IMR-90 (cell line): ENCODE measurements at regions not wholly inside any gene's neighbourhood (a gene's known extent, or its start where the extent isn't known, plus 50 kb on each side); places are given as distances from the start of the nearest gene placed in this dataset.

ENCODE experiments used
- ATAC-seq: fragments of 200-7000 bp; cut with Tn5 transposase; 2 replicates; pipeline ENCODE4 v1.9.1; 2020; ENCODE audit warnings: low read depth, mild to moderate bottlenecking, moderate library complexity
- BruUV-seq: library from RNA; stranded (reverse); fragments of 400-500 nt; replicated peaks from 2 replicates; lab custom pipeline; 2021; lab: Mats Ljungman, UMichigan
- CTCF ChIA-PET: fragments of 300-600 bp; formaldehyde crosslinking; extraction: SDS; loops from one replicate; lab custom pipeline; 2021; ENCODE audit warnings: antibody characterized with exemption; lab: Yijun Ruan, JAX
- POLR2A ChIA-PET: fragments of 300-600 bp; sonication (Branson Sonifier 250); formaldehyde crosslinking; loops from one replicate; lab custom pipeline; 2022; ENCODE audit warnings: antibody characterized with exemption; ENCODE audit not compliant: unreplicated experiment; lab: Charles Lee
- DNase-seq: peaks from one replicate; pipeline ENCODE4 v3.0.0; 2013
- H2AFZ ChIP-seq: replicated peaks from 2 replicates; pipeline ENCODE3; 2013; ENCODE audit warnings: low read length, mild to moderate bottlenecking; ENCODE audit not compliant: poor library complexity
- H2AK5ac ChIP-seq: 2 replicates; pipeline ENCODE4 v1.6.1; 2013; ENCODE audit warnings: low read depth, low read length, inconsistent platforms
- H2AK9ac ChIP-seq: replicated peaks from 2 replicates; pipeline ENCODE3; 2013; ENCODE audit warnings: mild to moderate bottlenecking, low read depth, low read length, moderate library complexity; ENCODE audit not compliant: poor library complexity
- H2BK120ac ChIP-seq: 2 replicates; pipeline ENCODE4 v1.6.1; 2013; ENCODE audit warnings: low read depth, low read length, inconsistent platforms
- H2BK15ac ChIP-seq: 3 replicates; pipeline ENCODE4 v1.6.1; 2013; ENCODE audit warnings: low read depth, low read length, inconsistent platforms
- H2BK20ac ChIP-seq: 2 replicates; pipeline ENCODE4 v1.6.1; 2013; ENCODE audit warnings: low read depth, mild to moderate bottlenecking, inconsistent platforms, low read length, moderate library complexity
- H2BK5ac ChIP-seq: 2 replicates; pipeline ENCODE4 v1.6.1; 2013; ENCODE audit warnings: mild to moderate bottlenecking, low read depth, low read length, inconsistent platforms; ENCODE audit not compliant: poor library complexity, severe bottlenecking
- H3K14ac ChIP-seq: replicated peaks from 2 replicates; pipeline ENCODE4 v1.6.1; 2013; ENCODE audit warnings: low read depth, low read length, inconsistent platforms
- H3K18ac ChIP-seq: 2 replicates; pipeline ENCODE4 v1.6.1; 2013; ENCODE audit warnings: low read depth, low read length, control low read depth
- H3K23ac ChIP-seq: 2 replicates; pipeline ENCODE4 v1.6.1; 2013; ENCODE audit warnings: low read depth, low read length, inconsistent platforms
- H3K27ac ChIP-seq: 2 replicates; pipeline ENCODE4 v1.5.1; 2013; ENCODE audit warnings: mild to moderate bottlenecking, control low read depth, low read length; ENCODE audit not compliant: insufficient read depth
- H3K27me3 ChIP-seq: 2 replicates; pipeline ENCODE4 v1.6.1; 2013; ENCODE audit warnings: low read length; ENCODE audit not compliant: control insufficient read depth, insufficient read depth
- H3K36me3 ChIP-seq: 2 replicates; pipeline ENCODE4 v1.6.1; 2013; ENCODE audit warnings: low read length, mixed read lengths; ENCODE audit not compliant: control insufficient read depth, insufficient read depth
- H3K4ac ChIP-seq: 2 replicates; pipeline ENCODE4 v1.6.1; 2013; ENCODE audit warnings: low read depth, low read length, inconsistent platforms
- H3K4me1 ChIP-seq: 2 replicates; pipeline ENCODE4 v1.6.1; 2013; ENCODE audit warnings: low read length, mixed read lengths; ENCODE audit not compliant: control insufficient read depth, insufficient read depth
- H3K4me2 ChIP-seq: 2 replicates; pipeline ENCODE4 v1.6.1; 2013; ENCODE audit warnings: low read depth, mild to moderate bottlenecking, control low read depth, low read length, moderate library complexity
- H3K4me3 ChIP-seq: 2 replicates; pipeline ENCODE4 v1.5.1; 2013; ENCODE audit warnings: low read depth, mild to moderate bottlenecking, control low read depth, low read length, moderate library complexity; ENCODE audit not compliant: insufficient read depth
- H3K56ac ChIP-seq: 2 replicates; pipeline ENCODE4 v1.6.1; 2013; ENCODE audit warnings: low read length, inconsistent platforms; ENCODE audit not compliant: insufficient read depth; ENCODE audit errors: extremely low read depth
- H3K79me1 ChIP-seq, 2 experiments: 2 replicates each; pipeline ENCODE4 v1.6.1; 2013; ENCODE audit warnings: low read length in 2 of 2, inconsistent platforms in 1 of 2, low read depth in 1 of 2
- H3K9ac ChIP-seq: 2 replicates; pipeline ENCODE4 v1.6.1; 2013; ENCODE audit warnings: low read depth, low read length, control low read depth
- H3K9me1 ChIP-seq: 2 replicates; pipeline ENCODE4 v1.6.1; 2013; ENCODE audit warnings: low read length, inconsistent platforms; ENCODE audit not compliant: insufficient read depth
- H3K9me3 ChIP-seq: 2 replicates; pipeline ENCODE4 v1.6.1; 2013; ENCODE audit warnings: low read length; ENCODE audit not compliant: control insufficient read depth, insufficient read depth
- H4K20me1 ChIP-seq: 2 replicates; pipeline ENCODE4 v1.6.1; 2013; ENCODE audit warnings: low read length, inconsistent platforms; ENCODE audit not compliant: insufficient read depth
- H4K5ac ChIP-seq: 2 replicates; pipeline ENCODE4 v1.6.1; 2013; ENCODE audit warnings: mild to moderate bottlenecking, low read depth, low read length, control low read depth
- H4K8ac ChIP-seq, 2 experiments: 2 replicates each; pipeline ENCODE4 v1.6.1; 2013; ENCODE audit warnings: low read depth in 2 of 2, low read length in 2 of 2, control low read depth in 1 of 2, inconsistent platforms in 1 of 2
- H4K91ac ChIP-seq: 2 replicates; pipeline ENCODE4 v1.6.1; 2013; ENCODE audit warnings: low read depth, low read length, inconsistent platforms; ENCODE audit not compliant: insufficient read depth
- CHD1 ChIP-seq: IDR thresholded peaks from 2 replicates; pipeline ENCODE4 v1.6.1; 2012; ENCODE audit warnings: low read depth, low read length, improper control_type of control experiment
- ELK1 ChIP-seq: fragments of 150-350 bp; IDR thresholded peaks from 2 replicates; pipeline ENCODE4 v1.6.1; 2016; ENCODE audit warnings: low read depth, mild to moderate bottlenecking, low read length, moderate library complexity, borderline replicate concordance
- MAZ ChIP-seq: IDR thresholded peaks from 2 replicates; pipeline ENCODE4 v1.6.1; 2012; ENCODE audit warnings: low read depth, mild to moderate bottlenecking, low read length, improper control_type of control experiment, moderate library complexity, borderline replicate concordance
- POLR2A ChIP-seq: IDR thresholded peaks from 2 replicates; pipeline ENCODE4 v1.6.1; 2012; ENCODE audit warnings: mild to moderate bottlenecking, low read depth, low read length
- RAD21 ChIP-seq: IDR thresholded peaks from 2 replicates; pipeline ENCODE4 v1.6.1; 2012; ENCODE audit warnings: low read length, improper control_type of control experiment
- SMC3 ChIP-seq: fragments of 150-350 bp; IDR thresholded peaks from 2 replicates; pipeline ENCODE4 v1.6.1; 2016; ENCODE audit warnings: low read depth, mild to moderate bottlenecking, antibody characterized with exemption, low read length, moderate library complexity
- WGBS, 2 experiments: methylation state at CpG; one replicate each; pipeline versions ENCODE4 v1.1.5 to v1.1.7; 2013; ENCODE audit warnings: missing lambda C conversion rate in 2 of 2; ENCODE audit not compliant: insufficient read length in 1 of 2; ENCODE audit errors: extremely low coverage in 2 of 2; 5-methylcytosine and 5-hydroxymethylcytosine counted together
- dilution Hi-C: fragments of 300-500 bp; cut with HindIII; formaldehyde crosslinking; loops from one replicate; pipeline ENCODE4 v1.14.3; 2018; ENCODE audit warnings: low sequenced_read_pairs; ENCODE audit not compliant: unreplicated experiment
- in situ Hi-C: fragments of 300-500 bp; cut with MboI; formaldehyde crosslinking; loops from 3 replicates; pipeline ENCODE4 v1.14.3; 2019; ENCODE audit warnings: low sequenced_read_pairs, inconsistent platforms, mixed read lengths
- intact Hi-C: fragments of 100-400 bp; cut with micrococcal nuclease; formaldehyde crosslinking; loops from 2 replicates; pipeline ENCODE4 v1.10.0; 2022
- TF ChIP-seq, protein P1 (sequence below): fragments of 150-350 bp; IDR thresholded peaks from 2 replicates; pipeline ENCODE4 v1.6.1; 2017; ENCODE audit warnings: mild to moderate bottlenecking, antibody characterized with exemption, low read length, low read depth

- no peak overlapping the region for H3K4ac ChIP-seq
- no peak overlapping the region for H3K27ac ChIP-seq
- no peaks in the 10 kb centered on the region for H3K9me1 ChIP-seq
- intact Hi-C loops = no loop called here
- no peak overlapping the region for H4K5ac ChIP-seq
- DNase-seq = no peak
- no peaks in the 10 kb centered on the region for H3K9me3 ChIP-seq
- no peak overlapping the region for H3K14ac ChIP-seq
- no peak overlapping the region for H2BK5ac ChIP-seq
- H3K18ac ChIP-seq = no peak overlapping the region
- dilution Hi-C loops = no loop called here
- H2BK120ac ChIP-seq = no peak overlapping the region
- in situ Hi-C loops = no loop called here
- no peak overlapping the region for H3K4me2 ChIP-seq
- H2BK15ac ChIP-seq = no peak overlapping the region
- no peak for ATAC-seq
- H3K79me1 ChIP-seq = no peaks in the 10 kb centered on the region
- no peaks in the 10 kb centered on the region for H3K4me1 ChIP-seq
- ChIA-PET POLR2A (no interaction called here), CTCF (no interaction called here)
- H3K36me3 ChIP-seq = no peaks in the 10 kb centered on the region
- no TSS peak for BruUV-seq
- no peak overlapping the region for H3K56ac ChIP-seq
- no CpG with 5 or more reads among the region's 3 CpGs for WGBS, 2 experiments
- no peak overlapping the region for H3K4me3 ChIP-seq
- TF ChIP-seq ELK1 (no peak), MAZ (no peak), CHD1 (no peak), RAD21 (no peak), POLR2A (no peak), SMC3 (no peak)
- TF ChIP-seq, protein P1, sequence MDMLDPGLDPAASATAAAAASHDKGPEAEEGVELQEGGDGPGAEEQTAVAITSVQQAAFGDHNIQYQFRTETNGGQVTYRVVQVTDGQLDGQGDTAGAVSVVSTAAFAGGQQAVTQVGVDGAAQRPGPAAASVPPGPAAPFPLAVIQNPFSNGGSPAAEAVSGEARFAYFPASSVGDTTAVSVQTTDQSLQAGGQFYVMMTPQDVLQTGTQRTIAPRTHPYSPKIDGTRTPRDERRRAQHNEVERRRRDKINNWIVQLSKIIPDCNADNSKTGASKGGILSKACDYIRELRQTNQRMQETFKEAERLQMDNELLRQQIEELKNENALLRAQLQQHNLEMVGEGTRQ = no peak
- H3K9ac ChIP-seq = no peak overlapping the region
- no peak overlapping the region for H4K91ac ChIP-seq
- no peak overlapping the region for H2BK20ac ChIP-seq
- H4K8ac ChIP-seq = no peak overlapping the region
- H2AFZ ChIP-seq = no peak overlapping the region
- no peak overlapping the region for H2AK9ac ChIP-seq
- H2AK5ac ChIP-seq = no peak overlapping the region
- no peaks in the 10 kb centered on the region for H4K20me1 ChIP-seq
- no peaks in the 10 kb centered on the region for H3K27me3 ChIP-seq
- no peak overlapping the region for H3K23ac ChIP-seq
These were observed 989.7 kb downstream of the CDH11 start for GRCh38 chr16:64132190-64132589.
